Gastroesophageal sphincter (tissue), 4 donors: ENCODE measurements at regions not wholly inside any gene's neighbourhood (a gene's known extent, or its start where the extent isn't known, plus 50 kb on each side); places are given as distances from the start of the nearest gene placed in this dataset.

Source experiments
- ATAC-seq: fragments of 150-250 bp; one replicate; pipeline ENCODE4 v1.9.1; 2016; ENCODE audit warnings: mild to moderate bottlenecking, moderate library complexity
- H3K27ac ChIP-seq, 4 donors: fragments of 200-600 bp; sonication (generic) in 3 of 4; 1 replicate in 3 of 4; 2 replicates in 1 of 4; pipeline ENCODE4 v1.5.1; 2016 to 2019
- H3K27me3 ChIP-seq: fragments of 200-600 bp; sonication (generic); one replicate; pipeline ENCODE4 v1.5.1; 2019
- H3K36me3 ChIP-seq, 2 donors: fragments of 200-600 bp; sonication (generic); one replicate each; pipeline ENCODE4 v1.5.1; 2019; ENCODE audit warnings: control low read depth in 1 of 2
- H3K4me1 ChIP-seq, 3 donors: fragments of 200-600 bp; sonication (generic); 1 replicate in 2 of 3; 2 replicates in 1 of 3; pipeline ENCODE4 v1.5.1; 2016 to 2019; ENCODE audit warnings: control low read depth in 2 of 3
- H3K4me3 ChIP-seq, 2 donors: fragments of 200-600 bp; sonication (generic); one replicate each; pipeline ENCODE4 v1.5.1; 2019; ENCODE audit warnings: mild to moderate bottlenecking in 1 of 2, moderate library complexity in 1 of 2
- H3K9me3 ChIP-seq, 3 donors: fragments of 200-600 bp; sonication (generic); one replicate each; pipeline ENCODE4 v1.5.1; 2017 to 2019; ENCODE audit warnings: control low read depth in 2 of 3
- CTCF ChIP-seq, 4 experiments: fragments of 200-600 bp in 2 of 4; fragments of 450-650 bp in 2 of 4; sonication (generic) in 1 of 4; IDR thresholded peaks; one replicate each; pipeline ENCODE4 v1.5.1; 2017 to 2019; ENCODE audit warnings: antibody characterized with exemption in 4 of 4, mild to moderate bottlenecking in 2 of 4, moderate library complexity in 2 of 4
- EP300 ChIP-seq: sonication (generic); formaldehyde crosslinking; IDR thresholded peaks from one replicate; pipeline ENCODE4 v1.6.1; 2017; ENCODE audit warnings: antibody characterized with exemption, mild to moderate bottlenecking
- POLR2A ChIP-seq, 2 donors: fragments of 450-650 bp; IDR thresholded peaks; one replicate each; pipeline ENCODE4 v1.6.1; 2017; ENCODE audit warnings: antibody characterized with exemption in 2 of 2, mild to moderate bottlenecking in 2 of 2, moderate library complexity in 1 of 2
- POLR2AphosphoS5 ChIP-seq: sonication (generic); formaldehyde crosslinking; IDR thresholded peaks from one replicate; pipeline ENCODE4 v1.6.1; 2017; ENCODE audit warnings: antibody characterized with exemption
- WGBS, 2 donors: methylation state at CpG; one replicate each; pipeline ENCODE4 v1.1.5; 2018; ENCODE audit warnings: low coverage in 1 of 2; 5-methylcytosine and 5-hydroxymethylcytosine counted together

- TF ChIP-seq CTCF (IDR thresholded peaks at IDR 0.05) (no peak), POLR2A (IDR thresholded peaks at IDR 0.05) (no peak), EP300 (no peak), POLR2AphosphoS5 (no peak)
- H3K4me3 ChIP-seq = no peak overlapping the region
- ATAC-seq = no peak
- no peaks in the 10 kb centered on the region for H3K4me1 ChIP-seq
- no peaks in the 10 kb centered on the region for H3K36me3 ChIP-seq
- H3K27ac ChIP-seq = no peak overlapping the region
- H3K27me3 ChIP-seq = no peaks in the 10 kb centered on the region
- no peaks in the 10 kb centered on the region for H3K9me3 ChIP-seq
- WGBS, 2 donors = 23 to 61% methylated on average over 2 of the region's 2 CpGs
These were observed 1643.0 kb upstream of the CDH6 start for GRCh38 chr5:29550523-29550922.

GRCh38 chr5:29548262-29548661, 1645.2 kb upstream of the CDH6 start:
- WGBS, 2 donors = no CpG with 5 or more reads among the region's 7 CpGs
- Histone ChIP-seq H3K4me1 (no peaks in the 10 kb centered on the region), H3K36me3 (no peaks in the 10 kb centered on the region), H3K4me3 (no peak overlapping the region), H3K9me3 (no peaks in the 10 kb centered on the region), H3K27me3 (no peaks in the 10 kb centered on the region), H3K27ac (no peak overlapping the region)
- TF ChIP-seq CTCF (IDR thresholded peaks at IDR 0.05) (no peak), POLR2AphosphoS5 (no peak), POLR2A (IDR thresholded peaks at IDR 0.05) (no peak), EP300 (no peak)
- no peak for ATAC-seq

- Histone ChIP-seq H3K27me3 (no peaks in the 10 kb centered on the region), H3K9me3 (no peaks in the 10 kb centered on the region), H3K36me3 (no peaks in the 10 kb centered on the region), H3K4me1 (no peaks in the 10 kb centered on the region), H3K27ac (no peak overlapping the region), H3K4me3 (no peak overlapping the region)
- WGBS, 2 donors = 50 to 60% methylated on average over 3 to 6 of the region's 6 CpGs
- ATAC-seq = no peak
- no peak for TF ChIP-seq POLR2AphosphoS5
- no peak for TF ChIP-seq EP300
- no peak for TF ChIP-seq POLR2A (IDR thresholded peaks at IDR 0.05)
- TF ChIP-seq CTCF (IDR thresholded peaks at IDR 0.05) = no peak
These were observed 1646.1 kb upstream of the CDH6 start for GRCh38 chr5:29547236-29547865.

- TF ChIP-seq EP300 (no peak), CTCF (IDR thresholded peaks at IDR 0.05) (no peak), POLR2A (IDR thresholded peaks at IDR 0.05) (no peak), POLR2AphosphoS5 (no peak)
- Histone ChIP-seq H3K9me3 (peaks cover 0 to 6% (median 0%) of the 10 kb centered on the region in 3 donors), H3K4me1 (no peaks in the 10 kb centered on the region), H3K4me3 (no peak overlapping the region), H3K27ac (no peak overlapping the region), H3K27me3 (no peaks in the 10 kb centered on the region), H3K36me3 (no peaks in the 10 kb centered on the region)
- ATAC-seq = no peak
- WGBS, 2 donors = 89 to 100% methylated on average over 1 to 2 of the region's 2 CpGs
These were observed 1650.0 kb upstream of the CDH6 start for GRCh38 chr5:29543501-29543900.

- Histone ChIP-seq H3K27ac (no peak overlapping the region), H3K9me3 (no peaks in the 10 kb centered on the region), H3K27me3 (no peaks in the 10 kb centered on the region), H3K4me3 (no peak overlapping the region), H3K36me3 (no peaks in the 10 kb centered on the region), H3K4me1 (no peaks in the 10 kb centered on the region)
- 17 to 39% methylated on average over 2 of the region's 2 CpGs for WGBS, 2 donors
- TF ChIP-seq CTCF (IDR thresholded peaks at IDR 0.05) (no peak), EP300 (no peak), POLR2AphosphoS5 (no peak), POLR2A (IDR thresholded peaks at IDR 0.05) (no peak)
- ATAC-seq = no peak
These were observed 1669.3 kb upstream of the CDH6 start for GRCh38 chr5:29524227-29524626.
